Osteocyte (in vitro differentiated cells): ENCODE measurements at regions not wholly inside any gene's neighbourhood (a gene's known extent, or its start where the extent isn't known, plus 50 kb on each side); places are given as distances from the start of the nearest gene placed in this dataset.

Source experiments
- DNase-seq: peaks from one replicate; pipeline ENCODE4 v3.0.0; 2021; ENCODE audit warnings: mixed read lengths; ENCODE audit not compliant: unreplicated experiment; ENCODE audit errors: extremely low spot score
- H3K27ac Mint-ChIP-seq: one replicate; pipeline ENCODE4 v1.8.0; 2021; ENCODE audit warnings: mild to moderate bottlenecking, mixed read lengths; ENCODE audit not compliant: unreplicated experiment
- H3K27me3 Mint-ChIP-seq: one replicate; pipeline ENCODE4 v1.8.0; 2021; ENCODE audit warnings: mixed read lengths; ENCODE audit not compliant: unreplicated experiment
- H3K36me3 Mint-ChIP-seq: one replicate; pipeline ENCODE4 v1.8.0; 2021; ENCODE audit warnings: mixed read lengths; ENCODE audit not compliant: unreplicated experiment
- H3K4me1 Mint-ChIP-seq: one replicate; pipeline ENCODE4 v1.8.0; 2021; ENCODE audit warnings: mixed read lengths; ENCODE audit not compliant: unreplicated experiment
- H3K4me3 Mint-ChIP-seq: one replicate; pipeline ENCODE4 v1.8.0; 2021; ENCODE audit warnings: mild to moderate bottlenecking, moderate library complexity, mixed read lengths; ENCODE audit not compliant: unreplicated experiment
- H3K9me3 Mint-ChIP-seq: one replicate; pipeline ENCODE4 v1.8.0; 2021; ENCODE audit warnings: mixed read lengths; ENCODE audit not compliant: unreplicated experiment
- CTCF ChIP-seq: fragments of 200-600 bp; sonication (generic); IDR thresholded peaks from 2 replicates; pipeline ENCODE4 v1.5.0; 2021; ENCODE audit warnings: antibody characterized with exemption, mild to moderate bottlenecking, moderate library complexity

GRCh38 chr5:122547219-122547618 lies 227.7 kb upstream of the SNX2 start:
- no peak for DNase-seq
- H3K4me1 Mint-ChIP-seq = no peaks in the 10 kb centered on the region

GRCh38 chr5:122547669-122548068 lies 227.2 kb upstream of the SNX2 start:
- Mint-ChIP-seq H3K4me3 (no peak overlapping the region), H3K27me3 (peaks cover 30% of the 10 kb centered on the region), H3K4me1 (no peaks in the 10 kb centered on the region), H3K36me3 (no peaks in the 10 kb centered on the region), H3K27ac (no peak overlapping the region), H3K9me3 (peaks cover 8% of the 10 kb centered on the region)
- TF ChIP-seq CTCF = no peak
- no peak for DNase-seq

More at GRCh38 chr5:122547219-122547618, 227.7 kb upstream of the SNX2 start:
- no peak for TF ChIP-seq CTCF
- Mint-ChIP-seq H3K27ac (no peak overlapping the region), H3K9me3 (peaks cover 8% of the 10 kb centered on the region), H3K4me3 (no peak overlapping the region), H3K36me3 (no peaks in the 10 kb centered on the region), H3K27me3 (peaks cover 34% of the 10 kb centered on the region)

- peaks cover 4% of the 10 kb centered on the region for H3K9me3 Mint-ChIP-seq
- H3K27ac Mint-ChIP-seq = no peak overlapping the region
- no peaks in the 10 kb centered on the region for H3K4me1 Mint-ChIP-seq
- no peak for DNase-seq
- no peaks in the 10 kb centered on the region for H3K36me3 Mint-ChIP-seq
- H3K27me3 Mint-ChIP-seq = no peaks in the 10 kb centered on the region
- TF ChIP-seq CTCF = no peak
- H3K4me3 Mint-ChIP-seq = no peak overlapping the region
These were observed 215.2 kb upstream of the SNX2 start for GRCh38 chr5:122559676-122560075.

GRCh38 chr5:122561209-122561608 lies 213.7 kb upstream of the SNX2 start:
- no peak for TF ChIP-seq CTCF
- H3K4me3 Mint-ChIP-seq = no peak overlapping the region
- no peaks in the 10 kb centered on the region for H3K36me3 Mint-ChIP-seq
- no peak for DNase-seq
- H3K4me1 Mint-ChIP-seq = peaks cover 5% of the 10 kb centered on the region
- no peak overlapping the region for H3K27ac Mint-ChIP-seq
- no peaks in the 10 kb centered on the region for H3K27me3 Mint-ChIP-seq
- H3K9me3 Mint-ChIP-seq = no peaks in the 10 kb centered on the region

- no peak for DNase-seq
- Mint-ChIP-seq H3K9me3 (no peaks in the 10 kb centered on the region), H3K36me3 (no peaks in the 10 kb centered on the region), H3K27ac (no peak overlapping the region), H3K27me3 (peaks cover 4% of the 10 kb centered on the region), H3K4me1 (peaks cover 5% of the 10 kb centered on the region), H3K4me3 (no peak overlapping the region)
- no peak for TF ChIP-seq CTCF
These were observed 209.5 kb upstream of the SNX2 start for GRCh38 chr5:122565331-122565730.
